ENCODE measurements at regions not wholly inside any gene's neighbourhood (a gene's known extent, or its start where the extent isn't known, plus 50 kb on each side); places are given as distances from the start of the nearest gene placed in this dataset.
"Not testable (repeated sequence)": the region's sequence is repeated elsewhere in the genome, so short reads cannot be mapped to it uniquely, and the experiment has no call there.

DNA sequence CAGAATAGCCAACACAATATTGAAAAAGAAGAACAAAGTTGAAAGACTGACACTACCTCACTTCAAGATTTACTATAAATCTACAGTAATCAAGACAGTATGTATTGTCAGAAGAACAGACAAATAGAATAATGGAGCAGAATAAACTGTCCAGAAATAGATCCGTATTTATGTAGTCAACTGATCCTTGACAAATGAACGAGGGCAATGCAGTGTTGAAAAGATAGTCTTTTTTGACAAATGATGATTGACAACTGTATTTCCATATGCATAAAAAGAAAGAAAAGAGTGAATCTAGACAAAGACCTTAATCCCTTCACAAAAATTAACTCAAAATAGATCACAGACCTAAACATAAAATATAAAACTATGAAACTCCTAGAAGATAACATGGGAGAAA, 767.1 kb downstream of the KCNA4 start:
- DNase-seq (ENCODE audit: low spot score), result no peak

DNA sequence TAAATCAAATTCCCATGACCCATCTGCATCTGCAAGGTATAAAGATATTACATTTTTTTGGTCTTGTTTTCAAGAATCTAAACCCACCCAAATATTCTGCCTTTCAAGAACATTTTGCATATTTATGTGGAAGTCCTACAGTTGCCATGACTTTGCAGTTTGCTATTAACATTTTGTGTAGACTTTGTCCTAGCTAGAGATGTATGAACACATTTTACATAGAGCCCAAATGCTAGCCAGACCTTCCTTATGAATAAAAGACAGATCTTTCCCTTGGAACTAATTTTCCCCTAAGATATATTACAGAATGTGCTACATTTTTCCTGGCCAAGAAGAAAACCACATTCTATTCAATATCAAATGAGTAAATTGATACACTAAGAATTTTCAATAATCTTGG, 772.5 kb downstream of the KCNA4 start:
- no peak for DNase-seq (ENCODE audit: low spot score)

DNA sequence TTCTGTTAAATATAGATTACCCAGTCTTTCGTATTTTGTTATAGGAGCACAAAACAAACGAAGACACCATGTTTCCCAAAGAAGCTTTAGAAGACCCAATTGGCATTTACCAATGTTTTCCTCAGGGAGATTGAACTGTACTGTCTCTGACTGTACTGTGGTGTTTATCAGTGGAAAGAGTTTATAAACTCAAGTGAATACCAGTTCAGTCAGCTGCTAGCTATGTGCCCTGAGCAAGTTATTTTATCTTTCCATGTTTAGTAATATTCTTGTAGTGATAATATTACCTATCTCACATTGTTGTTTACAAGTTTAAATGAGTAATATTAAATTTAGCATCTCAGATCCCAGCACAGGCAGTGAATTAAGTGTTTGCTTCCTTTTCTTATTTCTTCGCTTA, 773.2 kb downstream of the KCNA4 start:
- no peak for DNase-seq (ENCODE audit: low spot score)

DNA sequence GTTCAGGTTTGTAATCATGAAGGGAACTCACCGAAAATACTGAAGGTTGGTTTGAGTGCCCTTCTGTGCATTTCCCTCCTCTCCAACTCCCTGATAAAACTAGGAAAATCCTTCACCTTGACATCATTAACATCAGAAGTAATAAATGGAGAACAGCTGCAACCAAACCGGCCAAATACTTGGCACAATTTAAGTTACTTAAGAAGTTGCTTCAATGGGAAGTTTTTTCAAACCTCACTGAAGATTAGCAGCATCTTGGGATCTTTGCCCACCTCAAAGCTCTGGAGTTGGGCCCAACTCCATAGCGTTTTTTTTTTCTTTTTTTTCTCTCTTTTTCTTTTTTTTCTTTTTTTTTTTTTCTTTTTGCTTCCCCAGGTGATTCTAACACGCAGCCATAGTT, 784.8 kb downstream of the KCNA4 start:
- no peak for DNase-seq (ENCODE audit: low spot score)

DNA sequence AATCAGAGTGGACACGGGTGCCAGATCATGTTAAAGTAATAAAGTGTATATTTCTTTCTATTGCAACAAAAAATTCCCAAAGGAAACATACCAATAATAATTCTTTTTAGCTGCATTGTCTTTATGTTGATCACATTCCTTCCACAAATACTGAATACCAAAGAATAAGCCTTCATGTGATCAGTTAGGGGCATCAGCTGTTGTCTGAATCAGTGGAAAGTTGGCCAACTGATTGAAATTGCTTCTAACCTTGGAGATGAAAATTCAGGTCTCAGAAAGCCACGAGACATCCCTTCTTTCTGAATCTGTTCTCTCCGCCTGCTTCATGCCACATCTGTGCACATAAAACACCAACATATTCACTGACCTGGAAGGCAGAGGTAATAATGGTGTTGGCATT, 785.2 kb downstream of the KCNA4 start:
- DNase-seq (ENCODE audit: low spot score), result peak; percentile 6

DNA sequence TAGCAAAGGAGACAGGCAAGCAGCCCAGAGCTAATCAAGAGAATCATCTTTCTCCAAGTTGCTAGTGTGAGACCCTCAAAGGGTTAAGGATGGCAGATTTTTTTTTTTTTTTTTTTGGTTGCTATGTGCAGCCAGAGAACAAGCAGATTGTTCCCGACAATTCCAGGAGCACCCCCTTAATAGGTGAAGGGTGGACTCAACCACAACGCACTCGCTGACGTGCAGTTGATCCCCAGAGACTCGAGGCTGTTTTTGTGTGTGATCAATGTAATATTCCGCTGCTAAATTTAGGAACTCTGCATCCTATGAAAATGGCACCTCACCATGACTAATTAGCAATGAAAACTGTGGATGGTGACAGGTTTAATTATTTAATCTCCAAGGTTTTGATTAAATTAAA, 789.0 kb downstream of the KCNA4 start:
- no peak for DNase-seq (ENCODE audit: low spot score)

DNA sequence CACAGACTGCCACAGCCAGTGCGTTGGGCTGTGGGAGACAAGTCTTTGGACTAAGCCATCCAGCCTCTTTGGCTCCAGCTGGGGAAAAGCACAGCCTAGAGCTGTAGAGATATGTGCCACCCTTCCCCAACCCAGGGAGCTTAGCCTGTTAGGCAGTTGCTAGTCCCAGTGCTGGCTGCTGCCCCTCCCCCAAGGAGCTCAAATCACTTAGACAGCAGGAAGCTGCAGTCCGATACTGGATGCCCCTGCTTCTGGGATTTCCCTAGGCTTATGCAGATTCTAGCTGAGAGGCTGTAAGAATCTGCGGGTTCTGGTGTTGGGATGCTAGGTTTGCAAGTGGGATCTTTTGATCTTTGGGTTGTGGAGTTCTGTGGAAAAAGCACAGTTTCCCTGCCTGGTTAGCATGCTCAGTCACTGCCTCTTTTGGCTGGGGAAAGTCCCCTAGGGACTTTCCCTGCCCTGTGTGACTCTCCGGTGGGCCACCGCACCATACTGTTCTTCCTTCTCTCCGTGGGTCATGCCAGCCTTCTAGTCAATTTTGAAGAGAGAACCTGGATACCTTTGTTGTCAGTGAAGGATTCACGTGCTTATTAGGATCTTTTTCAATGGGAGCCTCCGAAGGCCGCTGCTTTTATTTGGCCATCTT, 792.0 kb downstream of the KCNA4 start:
- DNase-seq (ENCODE audit: low spot score), result no peak

DNA sequence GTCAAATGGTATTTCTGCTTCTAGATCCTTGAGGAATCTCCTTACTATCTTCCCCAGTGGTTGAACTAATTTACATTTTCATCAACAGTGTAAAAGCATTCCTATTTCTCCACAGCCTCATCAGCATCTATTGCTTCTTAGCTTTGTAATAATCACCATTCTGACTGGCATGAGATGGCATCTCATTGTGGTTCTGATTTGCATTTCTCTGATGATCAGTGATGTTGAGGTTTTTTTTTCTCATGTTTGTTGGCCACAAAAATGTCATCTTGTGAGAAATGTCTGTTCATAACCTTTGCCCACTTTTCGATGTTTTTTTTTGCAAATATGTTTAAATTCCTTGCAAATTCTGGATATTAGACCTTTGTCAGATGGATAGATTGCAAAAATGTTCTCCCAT, 797.3 kb downstream of the KCNA4 start:
- DNase-seq (ENCODE audit: low spot score), result not testable (repeated sequence)

DNA sequence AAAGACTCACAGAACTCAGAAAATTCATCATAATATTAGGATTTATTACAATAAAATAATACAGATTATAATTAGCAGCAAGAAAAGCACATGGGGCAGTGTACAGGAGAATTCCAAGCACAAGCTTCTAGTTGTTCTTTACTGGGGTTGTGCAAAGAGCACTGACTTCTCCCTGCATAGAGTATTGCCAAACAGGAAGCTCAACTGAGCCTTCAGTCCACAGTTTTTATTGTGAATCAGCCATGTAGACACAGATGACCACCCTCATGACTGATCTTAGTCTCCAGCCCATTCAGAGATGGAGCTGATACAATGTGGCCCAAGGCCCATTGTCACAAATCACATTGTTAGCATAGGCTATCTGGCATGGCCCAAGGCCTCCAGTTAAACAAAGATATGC, 798.9 kb downstream of the KCNA4 start:
- DNase-seq (ENCODE audit: low spot score), result no peak

DNA sequence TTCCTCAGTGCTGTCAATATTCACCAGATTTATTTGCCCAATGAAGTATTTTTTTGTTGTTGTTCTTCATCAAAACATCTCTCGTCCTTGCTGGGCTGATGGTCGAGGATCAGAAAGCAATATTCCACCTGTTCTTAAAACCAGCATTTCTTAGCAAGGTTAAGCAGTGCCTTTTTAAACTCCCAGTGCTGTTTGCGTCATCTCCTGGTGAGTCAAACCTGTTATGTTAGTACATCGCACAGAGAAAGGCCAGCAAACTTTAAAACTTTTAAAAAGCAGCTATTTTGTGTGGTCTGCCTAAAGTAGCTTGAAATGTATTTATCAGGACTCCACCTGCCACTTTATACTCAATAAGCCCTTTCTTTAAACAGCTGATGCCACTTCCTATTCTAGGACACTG, 802.0 kb downstream of the KCNA4 start:
- no peak for DNase-seq (ENCODE audit: low spot score)

DNA sequence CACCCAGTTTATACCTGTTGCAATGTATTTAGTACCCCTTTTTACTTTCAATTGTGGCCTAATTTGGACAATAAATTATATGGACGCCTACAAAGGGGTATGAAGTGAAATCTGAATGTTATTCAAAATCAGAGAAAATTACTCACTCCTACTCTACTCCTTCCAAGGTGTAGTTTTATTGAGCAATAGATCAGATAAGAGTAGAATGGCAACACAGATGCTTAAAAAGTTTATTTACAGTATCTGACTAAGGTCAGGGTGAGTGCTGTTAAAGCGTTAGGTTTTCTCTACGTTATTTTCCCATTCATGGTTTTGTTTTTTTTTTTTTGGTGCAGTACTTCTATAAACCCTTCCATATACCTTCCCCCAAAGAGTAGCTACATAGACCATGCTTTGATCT, 805.6 kb downstream of the KCNA4 start:
- no peak for DNase-seq (ENCODE audit: low spot score)

DNA sequence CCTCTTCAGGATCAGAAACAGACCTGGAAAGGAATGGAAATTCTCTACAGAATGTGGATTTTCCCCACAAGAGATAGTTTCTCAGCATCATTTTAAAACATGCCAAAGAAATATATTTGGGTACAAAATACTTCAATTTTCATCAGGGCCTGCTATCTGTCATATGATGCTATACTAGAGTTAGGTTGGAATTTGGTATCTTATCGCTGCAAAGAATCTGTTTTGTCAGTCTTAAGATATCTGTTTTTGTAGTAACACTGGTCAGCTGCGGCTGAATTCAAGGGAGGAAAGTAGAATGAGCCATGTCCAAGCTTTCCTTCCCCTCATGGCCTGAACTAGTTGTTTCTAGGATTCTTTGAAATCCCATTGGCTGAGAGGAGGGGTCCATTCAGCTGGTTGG, 806.4 kb downstream of the KCNA4 start:
- no peak for DNase-seq (ENCODE audit: low spot score)

DNA sequence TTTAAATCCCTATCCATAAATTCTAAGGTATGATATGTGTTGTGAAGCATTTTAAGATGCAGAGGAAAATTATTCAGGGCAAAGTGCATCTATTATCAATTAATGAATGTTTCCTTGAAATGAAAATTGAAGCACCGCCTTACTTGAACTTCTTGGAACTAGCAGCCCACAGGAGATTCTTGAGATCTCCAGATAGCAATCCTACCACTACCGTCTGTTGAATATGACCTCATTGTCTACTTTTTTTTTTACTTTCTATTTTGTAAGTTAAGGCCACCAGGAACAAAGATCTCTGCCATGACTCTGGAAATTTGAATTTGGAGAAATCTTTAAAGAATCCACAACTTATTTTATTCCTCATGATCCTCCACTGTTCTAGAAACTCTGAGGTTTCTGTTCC, 808.7 kb downstream of the KCNA4 start:
- no peak for DNase-seq (ENCODE audit: low spot score)

DNA sequence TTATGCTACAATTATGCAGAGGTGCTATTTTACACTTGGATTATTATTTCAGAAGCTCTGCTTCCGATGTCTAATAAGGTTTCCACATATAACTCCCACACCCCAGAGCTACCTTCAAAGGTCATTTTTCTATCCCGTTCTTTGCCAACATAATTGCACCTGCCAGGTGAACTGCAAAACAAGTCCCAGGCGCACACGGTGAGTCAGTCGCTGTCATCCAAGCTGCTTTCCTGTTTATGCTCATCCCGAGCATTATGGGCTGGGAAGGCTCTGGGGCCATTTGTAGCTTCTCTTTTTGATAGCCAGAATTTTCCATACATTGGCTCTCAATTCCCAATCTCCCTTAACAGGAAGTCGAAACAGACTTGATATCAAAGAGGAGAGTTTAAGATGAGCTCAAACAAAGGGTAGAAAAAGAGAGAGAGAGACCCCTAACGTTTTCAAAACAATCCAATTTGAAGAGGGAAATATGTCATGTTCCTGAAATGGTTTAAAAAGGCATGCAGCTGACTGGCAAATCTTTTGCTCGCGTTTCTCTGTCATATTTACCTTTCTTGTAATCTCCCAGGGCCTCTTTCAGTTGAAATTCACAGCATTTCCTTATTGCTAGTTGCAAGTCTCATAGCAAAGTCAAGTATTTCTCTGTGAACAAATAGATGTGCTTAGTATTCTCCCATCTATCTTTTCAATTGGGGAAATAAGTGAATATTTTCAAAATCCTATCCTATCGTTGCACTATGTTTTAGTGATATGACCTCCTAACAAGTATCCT, 815.9 kb downstream of the KCNA4 start:
- no peak for DNase-seq (ENCODE audit: low spot score)

DNA sequence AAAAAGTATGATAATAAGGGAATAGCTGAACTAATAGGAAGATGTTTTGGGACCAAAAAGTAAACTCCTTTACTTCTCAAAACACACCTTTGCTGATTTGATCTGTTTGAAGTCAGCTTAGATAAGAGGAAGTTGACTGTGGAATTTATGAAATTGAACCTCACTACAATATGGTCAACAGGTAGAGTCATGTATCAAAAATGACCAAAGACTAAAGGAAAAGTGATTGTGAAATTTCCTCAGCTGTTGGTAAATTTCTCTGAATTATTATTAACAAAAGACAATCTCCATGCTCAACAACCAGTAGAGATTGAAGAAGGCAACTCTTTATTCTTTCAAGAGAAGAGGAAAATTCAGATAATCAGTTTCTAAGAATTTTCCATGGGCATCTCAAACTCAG, 826.5 kb downstream of the KCNA4 start:
- DNase-seq (ENCODE audit: low spot score), result no peak

DNA sequence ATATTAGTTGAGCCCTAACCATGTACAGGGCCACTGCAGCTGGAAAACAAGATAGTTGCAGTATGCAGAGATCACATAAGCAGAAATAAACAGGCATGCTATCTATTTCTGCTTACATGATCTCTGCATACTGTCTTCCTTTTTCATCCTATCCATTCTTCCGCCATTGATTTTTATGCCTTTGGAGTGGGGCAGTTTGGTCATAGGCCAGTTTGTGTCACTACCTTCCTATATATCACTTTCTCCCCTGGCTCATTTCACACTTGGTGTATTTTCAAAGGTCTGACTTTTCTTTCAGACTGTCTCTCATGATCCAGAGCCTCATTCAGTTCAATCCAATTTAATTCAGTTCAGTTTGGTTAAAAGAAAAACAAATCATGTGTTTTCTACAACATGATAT, 829.6 kb downstream of the KCNA4 start:
- no peak for DNase-seq (ENCODE audit: low spot score)

DNA sequence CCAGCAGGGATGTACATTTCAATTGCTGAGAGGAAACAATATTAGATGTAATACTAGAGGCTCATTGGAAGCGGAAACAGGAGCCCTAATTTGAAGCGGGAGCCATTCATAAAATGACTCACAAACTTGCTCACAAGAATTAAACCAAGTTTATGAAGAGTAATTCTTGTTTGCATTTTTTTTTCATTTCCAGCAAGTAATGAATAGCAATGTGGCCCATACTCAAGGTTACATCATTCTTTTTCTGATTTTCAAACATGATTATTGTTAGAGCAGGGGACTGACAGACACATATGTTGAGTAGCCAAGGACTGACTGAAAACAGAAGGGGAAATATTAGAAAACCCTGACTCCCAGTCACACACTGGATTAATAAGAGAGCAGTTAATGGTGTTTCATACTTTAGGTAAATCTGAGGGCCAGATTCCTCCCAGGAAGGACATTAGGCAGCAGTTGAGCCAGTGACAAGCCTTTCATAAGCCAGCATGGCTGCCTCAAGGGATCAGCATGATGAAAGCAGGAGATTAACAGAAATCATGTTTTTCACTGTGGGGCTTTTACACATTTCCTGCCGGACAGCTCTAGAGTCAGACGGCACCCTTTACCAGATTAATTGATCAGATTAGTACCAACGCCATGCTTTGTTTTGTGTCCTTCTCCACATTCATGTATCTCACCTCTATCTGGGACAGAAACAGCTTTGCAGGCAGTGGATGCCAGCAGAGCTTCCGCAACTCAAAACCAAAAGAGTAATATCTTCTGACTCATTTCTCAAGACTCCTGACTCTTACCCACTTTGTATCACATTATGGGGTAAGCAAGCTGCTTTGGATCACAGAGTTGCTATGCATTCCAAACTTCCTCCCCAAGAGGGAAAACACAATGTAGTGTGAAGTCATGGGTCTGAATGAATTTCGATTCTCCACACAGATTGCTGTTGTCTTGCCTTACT, 831.6 kb downstream of the KCNA4 start:
- DNase-seq (ENCODE audit: low spot score), result no peak

DNA sequence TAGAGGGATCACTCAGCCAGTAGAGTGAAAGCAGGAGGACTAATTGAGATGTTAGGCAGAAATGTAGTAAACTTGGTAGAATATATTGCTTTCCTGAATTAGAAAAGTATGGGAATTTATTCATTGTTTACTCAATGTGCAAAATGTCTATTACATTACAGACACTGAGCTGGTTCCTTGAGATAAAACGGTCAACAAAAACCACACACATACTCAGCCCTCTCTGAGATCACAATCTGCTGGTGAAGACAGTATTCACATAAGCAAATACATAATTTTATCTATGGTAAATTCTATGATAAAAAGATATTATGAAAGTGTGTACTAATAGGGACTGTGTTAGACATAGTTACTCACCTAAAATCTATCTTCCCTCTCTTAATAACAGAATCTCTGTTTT, 833.5 kb downstream of the KCNA4 start:
- no peak for DNase-seq (ENCODE audit: low spot score)

DNA sequence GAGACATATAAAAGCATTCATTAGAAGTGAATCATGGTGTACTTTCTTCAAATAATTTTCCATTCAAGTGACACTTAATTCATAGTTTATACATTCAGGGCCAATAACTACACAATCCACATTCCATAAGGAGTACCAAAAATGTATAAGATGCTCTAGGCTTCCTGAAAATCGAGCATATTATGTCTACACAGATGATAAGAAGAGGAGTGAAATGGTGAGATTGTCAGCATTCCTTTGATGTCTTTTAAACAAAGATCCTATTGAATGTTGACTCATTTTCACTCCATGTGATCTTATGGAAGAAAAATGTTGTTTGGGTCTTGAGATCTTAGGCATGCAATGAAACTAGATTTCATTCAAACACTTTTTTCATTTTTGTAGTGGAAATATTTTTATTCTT, 843.2 kb downstream of the KCNA4 start:
- no peak for DNase-seq (ENCODE audit: low spot score)

DNA sequence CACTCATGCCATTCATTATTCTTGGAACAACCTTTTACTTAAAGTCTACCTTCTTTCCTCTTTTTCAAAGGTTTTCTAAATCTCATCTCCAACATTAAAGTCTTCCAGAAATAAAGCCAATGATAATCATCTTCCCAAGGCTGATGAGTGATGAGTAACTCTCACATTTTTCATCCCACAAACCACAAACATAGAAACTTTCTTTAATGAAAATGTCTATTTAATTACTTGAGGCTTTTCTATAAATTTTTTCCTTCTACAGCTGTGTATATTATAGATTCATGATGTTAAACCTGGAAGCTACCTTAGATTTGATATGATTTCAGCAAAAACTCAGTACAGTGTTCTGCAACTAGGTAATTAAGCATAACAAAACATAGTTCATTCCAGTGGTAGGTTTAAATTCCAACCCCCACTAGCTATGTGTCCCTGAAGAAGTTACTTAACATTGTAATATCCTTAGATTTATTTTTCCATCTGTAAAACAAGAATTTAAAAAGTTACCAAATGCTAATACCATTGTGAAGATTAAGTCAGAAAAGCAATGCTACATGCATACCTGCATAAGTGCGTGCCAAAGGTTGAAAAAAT, 845.4 kb downstream of the KCNA4 start:
- DNase-seq (ENCODE audit: low spot score), result no peak

DNA sequence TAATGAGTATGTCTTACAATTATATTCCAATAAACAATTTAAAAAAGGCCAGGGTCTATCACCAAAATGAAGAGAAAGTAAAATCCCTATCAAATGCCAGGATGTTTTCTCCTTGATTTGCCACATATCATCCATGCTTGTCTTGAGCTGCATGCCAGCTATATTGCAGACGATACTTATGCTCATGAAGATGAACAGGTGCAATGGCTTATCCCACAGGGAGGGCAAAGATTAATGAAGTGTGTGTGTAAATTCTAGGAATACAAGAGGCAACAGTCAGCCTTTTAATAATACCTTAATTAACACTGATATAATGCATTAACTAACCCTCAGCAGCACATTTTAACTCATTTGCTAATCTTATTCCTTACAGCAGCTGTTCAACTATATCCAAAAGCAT, 850.5 kb downstream of the KCNA4 start:
- DNase-seq (ENCODE audit: low spot score), result no peak

DNA sequence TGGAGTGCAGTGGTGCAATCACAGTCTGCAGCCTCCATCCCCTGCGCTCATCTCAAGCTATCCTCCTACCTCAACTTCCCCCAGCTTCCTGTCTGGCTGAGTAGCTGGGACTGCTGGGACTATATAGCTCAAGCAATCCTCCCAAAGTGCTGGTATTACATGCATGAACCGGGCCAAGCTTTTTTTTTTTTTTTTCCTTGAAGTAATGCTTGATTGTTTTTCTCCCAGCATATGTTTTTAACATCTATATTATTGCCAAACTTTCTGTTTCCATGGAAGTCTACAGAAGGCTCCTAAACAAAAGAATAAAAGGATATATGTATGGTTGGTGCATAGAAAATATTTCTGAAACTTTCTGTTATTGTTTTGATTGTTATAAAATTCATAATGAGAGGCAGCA, 853.6 kb downstream of the KCNA4 start:
- DNase-seq (ENCODE audit: low spot score), result no peak

DNA sequence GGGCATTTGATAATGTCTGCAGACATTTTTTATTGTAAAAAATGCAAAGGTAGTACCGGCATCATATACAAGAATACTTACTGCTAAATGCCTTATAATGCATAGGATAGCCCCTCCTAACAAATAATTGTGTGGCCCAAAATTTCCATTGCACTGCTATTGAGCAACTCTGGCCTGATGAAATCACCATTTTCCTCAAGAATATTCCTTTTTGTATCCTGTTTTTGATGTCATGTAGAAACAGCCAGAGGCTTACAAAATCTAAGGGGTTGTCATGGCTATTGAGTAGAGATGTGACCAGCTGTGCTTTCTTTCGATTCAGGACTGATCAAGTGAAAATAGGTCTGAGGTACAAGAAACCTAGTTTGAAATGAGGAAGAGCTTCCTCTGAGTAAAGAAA, 854.3 kb downstream of the KCNA4 start:
- no peak for DNase-seq (ENCODE audit: low spot score)
